ENCODE measurements at regions not wholly inside any gene's neighbourhood (a gene's known extent, or its start where the extent isn't known, plus 50 kb on each side); places are given as distances from the start of the nearest gene placed in this dataset.

- intact Hi-C loops (cut with micrococcal nuclease; ENCODE audit: unreplicated experiment), result no loop called here
- no peak for DNase-seq
- no peaks in the 10 kb centered on the region for H3K36me3 ChIP-seq (ENCODE audit: control insufficient read depth, insufficient read depth, low read length)
- ChIA-PET CTCF (no interaction called here), POLR2A (no interaction called here)
- no peak for TF ChIP-seq CTCF (IDR thresholded peaks at IDR 0.05; ENCODE audit: insufficient read depth in 1 of 2, low read depth in 1 of 2, low read length in 1 of 2, severe bottlenecking in 1 of 2, unreplicated experiment in 1 of 2)
- no peak overlapping the region for H3K27ac Mint-ChIP-seq (ENCODE audit: unreplicated experiment)
- no peak overlapping the region for H3K4me3 Mint-ChIP-seq (ENCODE audit: unreplicated experiment)
- H3K36me3 Mint-ChIP-seq (ENCODE audit: insufficient read depth, unreplicated experiment), result no peaks in the 10 kb centered on the region
- no peaks in the 10 kb centered on the region for H3K4me1 ChIP-seq
- no peaks in the 10 kb centered on the region for H3K9me3 Mint-ChIP-seq (ENCODE audit: unreplicated experiment)
- H3K4me1 Mint-ChIP-seq (ENCODE audit: low read depth, unreplicated experiment), result no peaks in the 10 kb centered on the region
- H3K4me3 ChIP-seq (ENCODE audit: low read depth, low read length), result no peak overlapping the region
- H3K27me3 ChIP-seq (replicated peaks; ENCODE audit: control insufficient read depth, insufficient read depth, low read length), result no peaks in the 10 kb centered on the region
- no TSS peak for BruUV-seq (replicated peaks)
- H3K9me3 ChIP-seq, result no peaks in the 10 kb centered on the region
- H3K27me3 Mint-ChIP-seq (ENCODE audit: insufficient read depth, unreplicated experiment), result no peaks in the 10 kb centered on the region
These were observed 152.5 kb upstream of the TENT5D start for GRCh38 chrX:80267790-80268189.

- intact Hi-C loops (cut with micrococcal nuclease; ENCODE audit: unreplicated experiment), result no loop called here
- POLR2A ChIA-PET, result no interaction called here
- no peaks in the 10 kb centered on the region for H3K27me3 Mint-ChIP-seq (ENCODE audit: insufficient read depth, unreplicated experiment)
- H3K4me3 Mint-ChIP-seq (ENCODE audit: unreplicated experiment), result no peak overlapping the region
- H3K4me1 Mint-ChIP-seq (ENCODE audit: low read depth, unreplicated experiment), result no peaks in the 10 kb centered on the region
- H3K27ac Mint-ChIP-seq (ENCODE audit: unreplicated experiment), result no peak overlapping the region
- H3K36me3 ChIP-seq (ENCODE audit: control insufficient read depth, insufficient read depth, low read length), result no peaks in the 10 kb centered on the region
- BruUV-seq (replicated peaks), result no TSS peak
- DNase-seq, result no peak
- no peaks in the 10 kb centered on the region for H3K9me3 ChIP-seq
- H3K4me1 ChIP-seq, result no peaks in the 10 kb centered on the region
- H3K9me3 Mint-ChIP-seq (ENCODE audit: unreplicated experiment), result no peaks in the 10 kb centered on the region
- TF ChIP-seq CTCF (IDR thresholded peaks at IDR 0.05; ENCODE audit: insufficient read depth in 1 of 2, low read depth in 1 of 2, low read length in 1 of 2, severe bottlenecking in 1 of 2, unreplicated experiment in 1 of 2), result no peak
- H3K27me3 ChIP-seq (replicated peaks; ENCODE audit: control insufficient read depth, insufficient read depth, low read length), result no peaks in the 10 kb centered on the region
- no peak overlapping the region for H3K4me3 ChIP-seq (ENCODE audit: low read depth, low read length)
- no peaks in the 10 kb centered on the region for H3K36me3 Mint-ChIP-seq (ENCODE audit: insufficient read depth, unreplicated experiment)
- CTCF ChIA-PET, result no interaction called here
These were observed 137.7 kb upstream of the TENT5D start for GRCh38 chrX:80282535-80282934.

GRCh38 chrX:80285131-80285773 lies 135.0 kb upstream of the TENT5D start:
- no peaks in the 10 kb centered on the region for H3K4me1 ChIP-seq
- ChIA-PET CTCF (interaction anchor here (1.0 kb wide), 1 partner anchor 48 kb away, joined by 3 read pairs; no protein-coding TSS in a partner anchor), POLR2A (no interaction called here)
- peak; percentile 31 to 41 for DNase-seq
- H3K27me3 ChIP-seq (replicated peaks; ENCODE audit: control insufficient read depth, insufficient read depth, low read length), result no peaks in the 10 kb centered on the region
- H3K36me3 ChIP-seq (ENCODE audit: control insufficient read depth, insufficient read depth, low read length), result no peaks in the 10 kb centered on the region
- H3K4me1 Mint-ChIP-seq (ENCODE audit: low read depth, unreplicated experiment), result no peaks in the 10 kb centered on the region
- intact Hi-C loops (cut with micrococcal nuclease; ENCODE audit: unreplicated experiment), result no loop called here
- H3K36me3 Mint-ChIP-seq (ENCODE audit: insufficient read depth, unreplicated experiment), result no peaks in the 10 kb centered on the region
- peak; percentile 16 to 39 for TF ChIP-seq CTCF (IDR thresholded peaks at IDR 0.05; ENCODE audit: insufficient read depth in 1 of 2, low read depth in 1 of 2, low read length in 1 of 2, severe bottlenecking in 1 of 2, unreplicated experiment in 1 of 2)
- H3K27ac Mint-ChIP-seq (ENCODE audit: unreplicated experiment), result no peak overlapping the region
- no peaks in the 10 kb centered on the region for H3K9me3 Mint-ChIP-seq (ENCODE audit: unreplicated experiment)
- no peak overlapping the region for H3K4me3 ChIP-seq (ENCODE audit: low read depth, low read length)
- BruUV-seq (replicated peaks), result no TSS peak
- no peaks in the 10 kb centered on the region for H3K27me3 Mint-ChIP-seq (ENCODE audit: insufficient read depth, unreplicated experiment)
- H3K9me3 ChIP-seq, result no peaks in the 10 kb centered on the region
- no peak overlapping the region for H3K4me3 Mint-ChIP-seq (ENCODE audit: unreplicated experiment)
